Stimulated activated naive CD4-positive, alpha-beta T cell (primary cell): ENCODE measurements at regions not wholly inside any gene's neighbourhood (a gene's known extent, or its start where the extent isn't known, plus 50 kb on each side); places are given as distances from the start of the nearest gene placed in this dataset.

ENCODE experiments used
- DNase-seq, 6 experiments: peaks; one replicate each; lab custom pipeline; 2025; lab: John Stamatoyannopoulos, UW

- no peak for DNase-seq
Observed at GRCh38 chr10:22766693-22767092, 52.3 kb upstream of the PIP4K2A start.

GRCh38 chr10:22765660-22766547 lies 51.5 kb upstream of the PIP4K2A start:
- DNase-seq, result no peak

- no peak for DNase-seq
Observed at GRCh38 chr10:22764639-22765038, 50.3 kb upstream of the PIP4K2A start.
